Transverse colon (tissue), 4 donors: ENCODE measurements at regions not wholly inside any gene's neighbourhood (a gene's known extent, or its start where the extent isn't known, plus 50 kb on each side); places are given as distances from the start of the nearest gene placed in this dataset.

ENCODE experiments used
- EP300 ChIP-seq: sonication (generic); formaldehyde crosslinking; IDR thresholded peaks from one replicate; pipeline ENCODE4 v1.6.1; 2017; ENCODE audit warnings: antibody characterized with exemption, low read depth
- POLR2A ChIP-seq: fragments of 450-650 bp; IDR thresholded peaks from one replicate; pipeline ENCODE4 v1.6.1; 2016; ENCODE audit warnings: antibody characterized with exemption, mild to moderate bottlenecking, moderate library complexity
- POLR2AphosphoS5 ChIP-seq, 3 donors: sonication (generic); formaldehyde crosslinking; IDR thresholded peaks; one replicate each; pipeline ENCODE4 v1.6.1; 2016; ENCODE audit warnings: antibody characterized with exemption in 3 of 3
- TF ChIP-seq, protein P1 (sequence below), 5 experiments: fragments of 200-600 bp in 3 of 5; fragments of 450-650 bp in 2 of 5; sonication (generic) in 3 of 5; IDR thresholded peaks; 1 replicate in 2 of 5; 2 replicates in 3 of 5; pipeline ENCODE4 v1.5.1; 2016 to 2017; ENCODE audit warnings: antibody characterized with exemption in 5 of 5, inconsistent platforms in 3 of 5, mild to moderate bottlenecking in 2 of 5, moderate library complexity in 1 of 5

DNA sequence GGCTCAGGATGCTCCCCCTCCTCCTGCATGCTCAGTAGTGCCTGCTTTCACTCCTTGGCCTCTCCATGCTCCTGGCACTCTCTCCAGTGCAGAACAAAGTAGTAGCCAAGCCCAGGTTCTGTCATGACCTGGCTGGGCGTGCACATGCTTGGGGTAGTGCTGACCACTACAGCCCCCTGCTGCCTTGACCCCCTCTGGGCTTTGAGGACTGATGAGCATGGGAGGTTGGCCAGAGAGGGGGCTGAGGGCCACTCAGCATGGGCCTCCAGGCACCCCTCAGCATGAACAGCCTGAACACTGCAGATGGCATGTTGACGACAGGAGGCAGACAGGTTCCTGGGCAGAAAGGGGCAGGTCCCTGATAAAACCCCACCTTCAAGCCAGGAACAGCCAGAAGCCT, 935.7 kb upstream of the PRMT6 start:
- TF ChIP-seq POLR2A = no peak
- TF ChIP-seq, protein P1, sequence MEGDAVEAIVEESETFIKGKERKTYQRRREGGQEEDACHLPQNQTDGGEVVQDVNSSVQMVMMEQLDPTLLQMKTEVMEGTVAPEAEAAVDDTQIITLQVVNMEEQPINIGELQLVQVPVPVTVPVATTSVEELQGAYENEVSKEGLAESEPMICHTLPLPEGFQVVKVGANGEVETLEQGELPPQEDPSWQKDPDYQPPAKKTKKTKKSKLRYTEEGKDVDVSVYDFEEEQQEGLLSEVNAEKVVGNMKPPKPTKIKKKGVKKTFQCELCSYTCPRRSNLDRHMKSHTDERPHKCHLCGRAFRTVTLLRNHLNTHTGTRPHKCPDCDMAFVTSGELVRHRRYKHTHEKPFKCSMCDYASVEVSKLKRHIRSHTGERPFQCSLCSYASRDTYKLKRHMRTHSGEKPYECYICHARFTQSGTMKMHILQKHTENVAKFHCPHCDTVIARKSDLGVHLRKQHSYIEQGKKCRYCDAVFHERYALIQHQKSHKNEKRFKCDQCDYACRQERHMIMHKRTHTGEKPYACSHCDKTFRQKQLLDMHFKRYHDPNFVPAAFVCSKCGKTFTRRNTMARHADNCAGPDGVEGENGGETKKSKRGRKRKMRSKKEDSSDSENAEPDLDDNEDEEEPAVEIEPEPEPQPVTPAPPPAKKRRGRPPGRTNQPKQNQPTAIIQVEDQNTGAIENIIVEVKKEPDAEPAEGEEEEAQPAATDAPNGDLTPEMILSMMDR (IDR thresholded peaks at IDR 0.05) = no peak
- TF ChIP-seq POLR2AphosphoS5 (IDR thresholded peaks at IDR 0.05) = no peak
- TF ChIP-seq EP300 = no peak
